Ovary (tissue), 7 donors: ENCODE measurements at regions not wholly inside any gene's neighbourhood (a gene's known extent, or its start where the extent isn't known, plus 50 kb on each side); places are given as distances from the start of the nearest gene placed in this dataset.

ENCODE experiments used
- DNase-seq, 5 donors: peaks; one replicate each; pipeline ENCODE4 v3.0.0-alpha.2; 2019 to 2020
- H3K27ac ChIP-seq, 2 donors: fragments of 200-600 bp; one replicate each; pipeline versions ENCODE4 v1.5.1 to v1.8.0; 2019 to 2022
- H3K27me3 ChIP-seq: fragments of 200-600 bp; one replicate; pipeline ENCODE4 v1.8.0; 2022
- H3K36me3 ChIP-seq: fragments of 200-600 bp; sonication (generic); one replicate; pipeline ENCODE4 v1.5.1; 2019
- H3K4me1 ChIP-seq: one replicate; pipeline ENCODE4 v1.8.1; 2013; ENCODE audit warnings: mild to moderate bottlenecking, moderate library complexity; ENCODE audit not compliant: insufficient read depth
- H3K4me3 ChIP-seq: fragments of 200-600 bp; sonication (generic); one replicate; pipeline ENCODE4 v1.5.1; 2017
- H3K9me3 ChIP-seq, 2 donors: fragments of 200-600 bp in 1 of 2; sonication (generic) in 1 of 2; one replicate each; pipeline versions ENCODE4 v1.5.1 to v1.8.1; 2013 to 2019; ENCODE audit warnings: mild to moderate bottlenecking in 1 of 2, moderate library complexity in 1 of 2
- CTCF ChIP-seq, 3 donors: fragments of 450-650 bp in 2 of 3; fragments of 200-600 bp in 1 of 3; IDR thresholded peaks; one replicate each; pipeline versions ENCODE4 v1.5.1 to v1.8.0; 2016 to 2022; ENCODE audit warnings: antibody characterized with exemption in 3 of 3, mild to moderate bottlenecking in 1 of 3
- EP300 ChIP-seq: sonication (generic); formaldehyde crosslinking; IDR thresholded peaks from one replicate; pipeline ENCODE4 v1.6.1; 2017; ENCODE audit warnings: antibody characterized with exemption
- POLR2A ChIP-seq: fragments of 450-650 bp; IDR thresholded peaks from one replicate; pipeline ENCODE4 v1.6.1; 2017; ENCODE audit warnings: antibody characterized with exemption, mild to moderate bottlenecking, moderate library complexity
- whole genome bisulfite sequencing, 3 donors: extraction: QIAGEN DNeasy Blood & Tissue Kit in 1 of 3; methylation state at CpG; one replicate each; pipeline versions ENCODE4 v1.1.5 to v1.1.7; 2013 to 2017; 5-methylcytosine and 5-hydroxymethylcytosine counted together
- intact Hi-C, 4 donors: fragments of 100-400 bp; cut with DNase I; formaldehyde crosslinking; loops; one replicate each; pipeline versions ENCODE4 v1.11.0 to v1.15.1; 2022 to 2023
- donor health status: DM: no; HTN: no; CAD: no; lungs with moderate emphysema.
- donor health status: DM: no; HTN: no; CAD: no.
- donor health status: Bipolar disorder and iron deficiency.
- donor health status: DM: no; HTN: no; CAD: no.
- donor health status: DM: yes; HTN: yes; CAD: no.

DNA sequence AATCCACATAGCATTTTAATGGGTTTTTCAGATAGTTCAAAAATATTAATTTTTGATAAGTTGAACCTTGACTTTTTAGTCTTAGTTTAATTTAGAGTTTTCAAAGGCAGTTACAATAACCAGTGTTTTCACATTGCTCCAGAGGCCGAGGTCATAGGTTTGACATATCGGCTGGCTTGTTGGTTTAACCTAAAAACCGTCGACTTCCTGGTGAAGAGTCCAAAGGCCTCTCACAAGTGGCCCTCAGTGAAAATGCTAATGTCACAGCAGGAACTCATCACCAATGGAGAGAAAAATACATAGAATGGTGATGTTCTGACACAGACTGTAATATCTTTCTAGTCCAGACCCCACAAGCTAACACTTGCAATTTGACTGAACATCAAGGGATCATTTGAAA lies 642.3 kb downstream of the PLOD2 start:
- H3K27ac ChIP-seq, result no peak overlapping the region
- H3K9me3 ChIP-seq, result no peaks in the 10 kb centered on the region
- WGBS, 3 donors, result 72 to 79% (median 76%) methylated on average over 4 of the region's 4 CpGs
- H3K4me1 ChIP-seq, result no peaks in the 10 kb centered on the region
- no peaks in the 10 kb centered on the region for H3K36me3 ChIP-seq
- H3K27me3 ChIP-seq, result no peaks in the 10 kb centered on the region
- no peak overlapping the region for H3K4me3 ChIP-seq
- no peak for DNase-seq
- intact Hi-C loops, result no loop called here
- no peak for TF ChIP-seq CTCF (IDR thresholded peaks at IDR 0.05)
- TF ChIP-seq POLR2A, result no peak
- TF ChIP-seq EP300, result no peak

GRCh38 chr3:145519398-145520047 lies 641.5 kb downstream of the PLOD2 start:
- TF ChIP-seq EP300, result no peak
- no peak for TF ChIP-seq CTCF (IDR thresholded peaks at IDR 0.05)
- no peak for TF ChIP-seq POLR2A
- Histone ChIP-seq H3K4me1 (no peaks in the 10 kb centered on the region), H3K27me3 (no peaks in the 10 kb centered on the region), H3K4me3 (no peak overlapping the region), H3K36me3 (no peaks in the 10 kb centered on the region), H3K9me3 (no peaks in the 10 kb centered on the region), H3K27ac (no peak overlapping the region)
- intact Hi-C loops, result no loop called here
- WGBS, 3 donors, result 70 to 87% (median 82%) methylated on average over 6 of the region's 6 CpGs
- no peak for DNase-seq

DNA sequence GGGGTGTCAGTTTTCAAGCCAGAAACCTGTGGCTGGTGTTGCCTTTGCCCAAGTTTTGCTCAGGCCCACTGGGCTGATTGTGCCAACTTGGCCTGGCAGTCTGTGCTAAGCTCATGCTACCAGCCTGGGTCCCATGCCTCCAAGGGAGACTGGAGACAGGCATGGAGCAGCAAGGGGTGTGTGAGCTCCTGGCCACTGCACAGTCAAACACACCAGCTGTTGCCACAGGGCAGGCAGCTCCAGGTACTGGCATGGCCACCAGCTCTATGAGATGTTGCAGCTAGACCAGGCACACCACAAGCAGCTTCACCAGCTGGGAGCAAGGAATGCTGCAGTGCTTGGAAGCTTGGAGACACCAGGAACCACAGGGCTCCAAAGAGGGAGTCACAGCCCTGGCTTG lies 638.8 kb downstream of the PLOD2 start:
- H3K27ac ChIP-seq, result no peak overlapping the region
- DNase-seq, result no peak

GRCh38 chr3:145522893-145523651 lies 637.9 kb downstream of the PLOD2 start:
- 93 to 99% (median 94%) methylated on average over 3 to 4 of the region's 4 CpGs for WGBS, 3 donors

More for the DNA sequence above, 638.8 kb downstream of the PLOD2 start:
- Histone ChIP-seq H3K4me3 (no peak overlapping the region), H3K27me3 (no peaks in the 10 kb centered on the region), H3K9me3 (no peaks in the 10 kb centered on the region), H3K36me3 (no peaks in the 10 kb centered on the region), H3K4me1 (no peaks in the 10 kb centered on the region)
- no peak for TF ChIP-seq CTCF (IDR thresholded peaks at IDR 0.05)
- TF ChIP-seq EP300, result no peak
- TF ChIP-seq POLR2A, result no peak
- intact Hi-C loops, result no loop called here

More at GRCh38 chr3:145522893-145523651, 637.9 kb downstream of the PLOD2 start:
- Histone ChIP-seq H3K4me1 (no peaks in the 10 kb centered on the region), H3K9me3 (no peaks in the 10 kb centered on the region), H3K27ac (no peak overlapping the region), H3K36me3 (no peaks in the 10 kb centered on the region), H3K4me3 (no peak overlapping the region), H3K27me3 (no peaks in the 10 kb centered on the region)
- no peak for TF ChIP-seq POLR2A
- TF ChIP-seq EP300, result no peak
- no peak for TF ChIP-seq CTCF (IDR thresholded peaks at IDR 0.05)
- DNase-seq, result no peak
- intact Hi-C loops, result no loop called here
